IPS-15b (cell line): ENCODE measurements at regions not wholly inside any gene's neighbourhood (a gene's known extent, or its start where the extent isn't known, plus 50 kb on each side); places are given as distances from the start of the nearest gene placed in this dataset.

ENCODE experiments used
- H3K27me3 ChIP-seq: one replicate; pipeline ENCODE4 v1.6.1; 2013; ENCODE audit warnings: low read length; ENCODE audit not compliant: control insufficient read depth, insufficient read depth
- H3K36me3 ChIP-seq: one replicate; pipeline ENCODE4 v1.6.1; 2013; ENCODE audit warnings: low read length; ENCODE audit not compliant: control insufficient read depth, insufficient read depth
- H3K4me1 ChIP-seq: one replicate; pipeline ENCODE4 v1.6.1; 2013; ENCODE audit warnings: mild to moderate bottlenecking, low read length; ENCODE audit not compliant: control insufficient read depth, insufficient read depth
- H3K4me3 ChIP-seq: one replicate; pipeline ENCODE4 v1.5.1; 2013; ENCODE audit warnings: low read depth, low read length
- H3K9ac ChIP-seq: one replicate; pipeline ENCODE4 v1.6.1; 2013; ENCODE audit warnings: low read depth, mild to moderate bottlenecking, low read length
- H3K9me3 ChIP-seq: one replicate; pipeline ENCODE4 v1.6.1; 2013; ENCODE audit warnings: mild to moderate bottlenecking, low read length; ENCODE audit not compliant: control insufficient read depth, insufficient read depth

- Histone ChIP-seq H3K9ac (no peak overlapping the region), H3K4me1 (no peaks in the 10 kb centered on the region), H3K27me3 (no peaks in the 10 kb centered on the region), H3K9me3 (no peaks in the 10 kb centered on the region), H3K4me3 (no peak overlapping the region), H3K36me3 (no peaks in the 10 kb centered on the region)
These were observed 99.2 kb downstream of the C12orf50 start for GRCh38 chr12:87930033-87930432.

- Histone ChIP-seq H3K9me3 (no peaks in the 10 kb centered on the region), H3K27me3 (no peaks in the 10 kb centered on the region), H3K4me3 (no peak overlapping the region), H3K9ac (no peak overlapping the region), H3K36me3 (no peaks in the 10 kb centered on the region), H3K4me1 (no peaks in the 10 kb centered on the region)
These were observed 99.9 kb downstream of the C12orf50 start for GRCh38 chr12:87929346-87929745.

- H3K36me3 ChIP-seq = no peaks in the 10 kb centered on the region
- H3K27me3 ChIP-seq = no peaks in the 10 kb centered on the region
- H3K9me3 ChIP-seq = no peaks in the 10 kb centered on the region
- H3K4me1 ChIP-seq = no peaks in the 10 kb centered on the region
- H3K4me3 ChIP-seq = no peak overlapping the region
- H3K9ac ChIP-seq = no peak overlapping the region
These were observed 101.2 kb downstream of the C12orf50 start for GRCh38 chr12:87928031-87928430.

- H3K4me1 ChIP-seq = no peaks in the 10 kb centered on the region
- H3K9ac ChIP-seq = no peak overlapping the region
- no peaks in the 10 kb centered on the region for H3K9me3 ChIP-seq
- no peak overlapping the region for H3K4me3 ChIP-seq
- H3K36me3 ChIP-seq = no peaks in the 10 kb centered on the region
- no peaks in the 10 kb centered on the region for H3K27me3 ChIP-seq
These were observed 104.2 kb downstream of the C12orf50 start for GRCh38 chr12:87925021-87925420.

- Histone ChIP-seq H3K4me3 (no peak overlapping the region), H3K9ac (no peak overlapping the region), H3K36me3 (no peaks in the 10 kb centered on the region), H3K4me1 (no peaks in the 10 kb centered on the region), H3K9me3 (no peaks in the 10 kb centered on the region), H3K27me3 (no peaks in the 10 kb centered on the region)
These were observed 105.1 kb downstream of the C12orf50 start for GRCh38 chr12:87924149-87924548.

GRCh38 chr12:87923361-87923760 is 105.8 kb downstream of the C12orf50 start:
- H3K9ac ChIP-seq = no peak overlapping the region
- no peaks in the 10 kb centered on the region for H3K4me1 ChIP-seq
- no peaks in the 10 kb centered on the region for H3K27me3 ChIP-seq
- no peaks in the 10 kb centered on the region for H3K36me3 ChIP-seq
- no peaks in the 10 kb centered on the region for H3K9me3 ChIP-seq
- no peak overlapping the region for H3K4me3 ChIP-seq

GRCh38 chr12:87922736-87923135 is 106.5 kb downstream of the C12orf50 start:
- Histone ChIP-seq H3K9ac (no peak overlapping the region), H3K9me3 (no peaks in the 10 kb centered on the region), H3K27me3 (no peaks in the 10 kb centered on the region), H3K36me3 (no peaks in the 10 kb centered on the region), H3K4me1 (no peaks in the 10 kb centered on the region), H3K4me3 (no peak overlapping the region)

- Histone ChIP-seq H3K9me3 (no peaks in the 10 kb centered on the region), H3K4me3 (no peak overlapping the region), H3K27me3 (no peaks in the 10 kb centered on the region), H3K9ac (no peak overlapping the region), H3K4me1 (no peaks in the 10 kb centered on the region), H3K36me3 (no peaks in the 10 kb centered on the region)
These were observed 107.6 kb downstream of the C12orf50 start for GRCh38 chr12:87921621-87922020.

GRCh38 chr12:87920139-87920538 is 109.1 kb downstream of the C12orf50 start:
- no peak overlapping the region for H3K4me3 ChIP-seq
- H3K9me3 ChIP-seq = no peaks in the 10 kb centered on the region
- H3K9ac ChIP-seq = no peak overlapping the region
- no peaks in the 10 kb centered on the region for H3K27me3 ChIP-seq
- no peaks in the 10 kb centered on the region for H3K4me1 ChIP-seq
- H3K36me3 ChIP-seq = no peaks in the 10 kb centered on the region

GRCh38 chr12:87901457-87901856 is 127.7 kb downstream of the C12orf50 start:
- no peak overlapping the region for H3K9ac ChIP-seq

GRCh38 chr12:87897662-87898061 is 131.5 kb downstream of the C12orf50 start:
- Histone ChIP-seq H3K9ac (no peak overlapping the region), H3K27me3 (no peaks in the 10 kb centered on the region), H3K36me3 (no peaks in the 10 kb centered on the region), H3K4me3 (no peak overlapping the region), H3K9me3 (no peaks in the 10 kb centered on the region), H3K4me1 (no peaks in the 10 kb centered on the region)

More at GRCh38 chr12:87901457-87901856, 127.7 kb downstream of the C12orf50 start:
- no peaks in the 10 kb centered on the region for H3K36me3 ChIP-seq
- H3K27me3 ChIP-seq = no peaks in the 10 kb centered on the region
- H3K9me3 ChIP-seq = no peaks in the 10 kb centered on the region
- no peak overlapping the region for H3K4me3 ChIP-seq
- no peaks in the 10 kb centered on the region for H3K4me1 ChIP-seq

GRCh38 chr12:87883806-87884205 is 145.4 kb downstream of the C12orf50 start:
- H3K36me3 ChIP-seq = no peaks in the 10 kb centered on the region
- no peak overlapping the region for H3K4me3 ChIP-seq
- H3K9ac ChIP-seq = no peak overlapping the region
- no peaks in the 10 kb centered on the region for H3K9me3 ChIP-seq
- H3K27me3 ChIP-seq = no peaks in the 10 kb centered on the region
- no peaks in the 10 kb centered on the region for H3K4me1 ChIP-seq

GRCh38 chr12:87879141-87879540 is 150.1 kb downstream of the C12orf50 start:
- H3K27me3 ChIP-seq = no peaks in the 10 kb centered on the region
- H3K9me3 ChIP-seq = no peaks in the 10 kb centered on the region
- no peak overlapping the region for H3K4me3 ChIP-seq
- H3K4me1 ChIP-seq = no peaks in the 10 kb centered on the region
- no peaks in the 10 kb centered on the region for H3K36me3 ChIP-seq
- H3K9ac ChIP-seq = no peak overlapping the region
